Stimulated activated CD4-positive, alpha-beta T cell treated with anti-CD3 and anti-CD28 coated beads, Interleukin-1b, Interleukin-23, amount 100 ng/mL, for 4 hours (primary cell): ENCODE measurements at regions not wholly inside any gene's neighbourhood (a gene's known extent, or its start where the extent isn't known, plus 50 kb on each side); places are given as distances from the start of the nearest gene placed in this dataset.
"Not testable (repeated sequence)": the region's sequence is repeated elsewhere in the genome, so short reads cannot be mapped to it uniquely, and the experiment has no call there.

Experiments
- DNase-seq, 2 donors: peaks; one replicate each; pipeline ENCODE4 v3.0.0-alpha.2; 2020; ENCODE audit warnings: low read depth in 2 of 2

DNA sequence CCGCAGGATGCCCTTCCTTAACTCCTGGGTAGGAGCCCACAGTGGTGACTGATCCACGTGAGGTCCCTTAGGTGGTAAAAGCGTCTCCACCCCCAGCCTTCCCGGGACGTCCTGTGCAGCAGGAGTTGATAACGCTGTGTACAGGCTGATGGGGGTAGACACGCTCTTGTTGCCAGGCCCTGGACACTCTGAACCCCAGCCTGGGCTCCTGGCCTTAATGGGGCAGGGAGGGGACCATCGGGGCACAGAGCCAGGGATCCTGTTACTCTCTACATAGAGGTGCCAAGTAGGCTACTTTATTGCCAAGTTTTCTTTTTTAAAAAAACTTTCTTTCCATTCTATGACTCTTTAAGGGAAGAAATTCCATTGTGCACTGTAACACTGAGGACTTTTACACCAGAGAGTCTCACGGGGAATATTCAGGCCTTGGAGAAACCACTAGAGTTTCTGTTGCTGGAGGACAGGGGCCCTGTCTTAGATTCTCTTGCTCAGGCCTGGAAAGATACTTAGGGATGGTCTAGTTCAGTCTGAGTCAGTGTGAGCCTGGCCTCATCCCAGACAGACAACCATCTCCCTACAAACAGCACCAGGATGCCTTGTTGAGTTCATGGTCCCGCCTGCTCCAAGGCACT is 104.3 kb upstream of the RNU6-1 start:
- DNase-seq = no peak

DNA sequence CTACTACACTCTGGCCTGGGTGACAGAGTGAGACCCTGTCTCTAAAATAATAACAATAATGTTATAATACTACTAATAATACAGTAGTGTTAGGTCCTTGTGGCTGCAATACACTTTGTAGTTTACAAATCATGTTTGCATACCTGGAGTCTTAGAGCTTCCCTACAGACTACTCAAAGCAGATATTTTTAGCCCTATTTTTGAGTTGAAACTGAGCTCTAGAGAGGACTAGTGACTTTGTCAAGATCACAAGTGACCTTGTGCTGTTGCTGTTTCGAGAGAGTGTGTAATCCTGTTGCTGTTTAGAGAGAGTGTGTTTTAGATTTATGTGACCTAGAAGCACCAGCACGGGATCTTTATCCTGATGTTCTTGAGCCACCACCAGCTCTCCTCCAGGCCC is 105.3 kb upstream of the RNU6-1 start:
- no peak for DNase-seq

DNA sequence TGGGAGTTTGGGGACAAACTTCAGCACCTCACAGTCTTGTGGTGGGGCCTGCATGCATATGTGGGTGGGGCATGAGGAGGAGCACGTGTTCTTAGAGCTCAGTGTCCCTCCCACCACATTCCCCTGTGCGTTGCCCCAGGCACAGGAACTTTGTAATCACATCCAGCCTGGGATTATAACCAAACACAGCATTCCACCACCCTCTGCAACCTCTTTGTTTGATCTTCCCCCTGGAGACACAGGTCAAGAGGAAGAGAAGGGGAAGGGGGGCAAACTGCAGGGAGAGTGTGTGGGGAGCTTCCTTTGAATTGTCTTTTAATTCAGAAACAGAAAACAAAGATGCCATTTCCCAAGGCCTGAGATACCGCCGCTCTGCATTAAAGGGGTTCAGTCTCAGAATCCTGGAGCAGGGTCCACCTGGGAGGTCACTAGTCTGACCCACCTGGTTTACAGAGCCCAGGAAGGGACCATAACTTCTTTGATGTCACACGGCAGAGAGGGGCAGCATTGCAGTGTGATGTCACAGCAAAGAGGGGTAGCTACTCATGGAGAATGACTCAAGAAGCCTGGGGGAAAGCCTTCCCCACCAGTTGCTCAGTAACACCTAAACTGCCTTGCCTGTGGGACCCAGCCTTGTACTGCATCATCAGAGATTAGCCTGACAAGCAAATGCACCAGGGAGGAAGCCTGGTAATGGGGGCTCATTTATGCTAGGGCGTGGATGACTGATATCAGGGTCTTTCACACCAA is 106.3 kb upstream of the RNU6-1 start:
- DNase-seq = no peak

DNA sequence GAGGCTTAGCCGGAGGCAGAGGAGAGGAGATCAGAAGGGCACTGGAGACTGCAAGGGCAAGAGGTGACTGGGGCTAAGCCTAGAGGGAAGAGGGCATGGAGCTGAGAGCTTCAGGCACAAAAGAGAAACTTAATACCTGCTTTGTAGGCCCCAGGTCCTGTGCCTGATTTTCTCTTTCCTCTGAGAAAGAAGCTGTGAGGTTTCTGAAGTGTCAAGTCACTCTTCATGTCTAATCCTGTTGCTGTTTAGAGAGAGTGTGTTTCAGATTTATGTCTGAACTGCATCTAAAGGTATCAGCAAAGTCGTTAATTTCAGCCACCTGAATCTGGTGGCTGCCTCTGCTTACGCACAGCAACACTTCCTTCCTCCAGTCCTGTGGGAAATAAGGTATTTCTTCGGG is 106.9 kb upstream of the RNU6-1 start:
- no peak for DNase-seq

DNA sequence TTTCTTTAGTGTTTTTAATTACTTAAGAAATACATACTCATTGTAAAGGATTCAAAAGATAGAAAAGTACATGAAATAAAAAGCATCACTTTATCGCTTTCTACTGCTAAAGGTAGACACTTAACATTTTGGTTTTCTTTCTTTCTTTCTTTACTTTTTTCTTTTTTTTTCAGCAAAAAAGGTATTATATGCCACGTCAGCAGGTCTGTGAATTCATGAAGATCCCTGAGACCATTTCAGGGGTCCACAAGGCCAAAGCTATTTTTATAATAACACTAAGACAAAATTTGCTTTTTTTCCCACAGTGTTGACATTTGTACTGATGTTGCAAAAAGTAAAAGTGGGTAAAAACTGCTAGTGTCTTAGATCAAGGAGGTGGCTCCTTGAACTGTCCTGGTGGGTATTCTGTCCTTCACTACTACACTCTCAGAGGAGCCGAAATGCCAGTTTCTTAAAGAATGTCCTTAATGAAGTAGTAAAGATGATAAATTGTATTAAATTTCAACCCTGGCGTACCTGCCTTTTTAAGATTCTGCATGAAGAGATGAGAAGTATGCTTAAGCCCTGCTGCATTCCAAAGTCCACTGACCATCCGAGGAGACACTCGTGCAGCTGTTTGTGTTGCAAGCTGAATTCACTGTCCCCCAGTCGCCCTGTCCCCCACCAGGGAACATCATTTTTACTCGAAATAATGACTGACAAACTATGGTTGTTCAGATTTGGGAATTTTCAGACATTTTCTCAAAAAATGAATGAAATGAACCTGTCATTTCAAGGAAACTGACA is 106.7 kb upstream of the PIAS1 start:
- DNase-seq = no peak

DNA sequence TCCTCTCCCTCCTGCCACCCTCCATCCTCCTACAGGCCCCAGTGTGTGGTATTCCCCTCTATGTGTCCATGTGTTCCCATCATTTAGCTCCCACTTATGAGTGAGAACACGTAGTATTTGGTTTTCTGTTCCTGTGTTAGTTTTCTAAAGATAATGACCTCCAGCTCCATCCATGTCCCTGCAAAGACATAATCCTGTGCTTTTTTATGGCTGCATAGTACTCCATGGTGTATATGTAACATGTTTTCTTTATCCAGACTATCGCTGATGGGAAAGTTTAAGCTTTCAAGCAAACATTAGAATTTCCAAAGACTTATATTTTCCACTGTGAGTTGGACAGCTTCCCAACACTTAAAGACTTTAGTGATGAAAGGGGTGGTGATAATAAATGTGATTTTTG is 105.9 kb upstream of the PIAS1 start:
- no peak for DNase-seq

DNA sequence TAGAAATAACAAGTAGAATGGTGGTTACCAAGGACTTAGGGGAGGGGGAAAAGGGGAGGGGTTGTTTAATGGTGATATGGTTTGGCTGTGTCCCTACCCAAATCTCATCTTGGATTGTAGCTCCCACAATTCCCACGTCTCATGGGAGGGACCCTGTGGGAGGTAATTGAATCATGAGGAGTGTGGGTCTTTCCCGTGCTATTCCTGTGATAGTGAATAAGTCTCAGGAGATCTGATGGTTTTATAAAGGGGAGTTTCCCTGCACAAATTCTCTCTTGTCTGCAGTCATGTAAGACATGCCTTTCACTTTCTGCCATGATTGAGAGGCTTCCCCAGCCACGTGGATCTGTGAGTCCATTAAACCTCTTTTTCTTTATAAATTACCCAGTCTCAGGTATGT is 102.9 kb upstream of the PIAS1 start:
- not testable (repeated sequence) for DNase-seq

DNA sequence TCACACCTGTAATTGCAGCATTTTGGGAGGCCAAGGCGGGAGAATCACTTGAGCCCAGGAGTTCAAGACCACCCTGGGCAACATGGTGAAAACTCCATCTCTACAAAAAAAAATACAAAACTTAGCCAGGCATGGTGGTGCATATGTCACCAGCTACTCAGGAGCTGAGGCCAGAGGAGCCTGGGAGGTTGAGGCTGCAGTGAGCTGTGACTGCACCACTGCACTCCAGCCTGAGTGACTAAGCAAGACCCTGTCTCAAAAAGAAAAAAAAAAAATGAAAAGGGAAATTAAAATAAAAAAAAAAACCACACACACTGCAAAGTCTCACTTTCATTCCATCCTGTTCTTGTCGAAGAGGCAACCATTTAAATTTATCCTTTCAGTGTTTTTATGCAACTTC is 100.8 kb upstream of the PIAS1 start:
- no peak for DNase-seq

DNA sequence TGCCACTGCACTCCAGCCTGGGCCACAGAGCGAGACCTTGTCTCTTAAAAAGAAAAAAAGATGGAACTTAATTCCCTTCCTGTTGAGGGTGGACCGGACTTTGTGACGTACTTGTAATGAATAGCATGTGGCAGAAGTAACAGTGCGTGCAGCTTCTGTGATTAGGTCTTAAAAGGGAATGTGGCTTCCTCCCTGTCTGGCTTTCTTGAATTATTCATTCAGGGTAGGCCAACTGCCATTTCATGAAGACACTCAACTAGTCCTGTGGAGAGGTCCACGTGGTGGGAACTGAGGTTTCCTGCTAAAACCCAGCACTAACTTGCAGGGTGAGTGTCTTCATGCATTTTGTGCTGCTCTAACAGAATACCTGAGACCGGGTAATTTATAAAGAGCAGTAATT is 98.9 kb upstream of the PIAS1 start:
- DNase-seq = no peak

DNA sequence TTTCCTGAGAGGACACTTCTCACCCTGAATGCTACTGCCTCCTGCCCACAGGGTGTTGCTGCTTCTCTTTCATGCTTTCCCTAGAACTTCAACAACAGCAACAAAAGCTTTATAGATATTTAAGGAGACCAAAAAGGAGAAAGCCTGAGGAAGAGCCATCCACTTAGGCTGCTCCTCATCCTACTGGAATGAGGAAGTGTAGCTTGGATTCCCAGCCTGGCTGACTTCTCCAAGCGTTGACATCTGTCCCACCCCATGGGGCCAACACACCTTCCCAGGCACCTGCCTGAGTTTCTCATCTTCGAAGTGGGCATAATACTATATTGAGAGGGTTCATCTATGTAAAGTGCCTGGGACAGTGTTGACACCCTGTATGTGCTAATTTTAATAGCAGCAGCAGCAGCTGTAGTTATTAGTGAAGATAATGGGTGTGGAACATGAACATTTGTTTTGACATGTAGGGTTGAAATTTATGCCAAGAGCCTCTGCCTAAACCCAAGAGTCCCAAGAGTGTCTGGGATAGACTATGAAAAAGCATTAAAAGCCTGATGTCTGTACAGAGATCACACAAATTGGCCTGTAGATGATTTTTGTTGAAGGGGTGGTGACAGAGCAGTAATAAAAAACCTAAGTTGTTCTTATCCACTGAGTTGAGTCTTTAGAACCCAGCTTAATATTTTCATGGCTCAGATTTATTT is 96.5 kb upstream of the PIAS1 start:
- no peak for DNase-seq

DNA sequence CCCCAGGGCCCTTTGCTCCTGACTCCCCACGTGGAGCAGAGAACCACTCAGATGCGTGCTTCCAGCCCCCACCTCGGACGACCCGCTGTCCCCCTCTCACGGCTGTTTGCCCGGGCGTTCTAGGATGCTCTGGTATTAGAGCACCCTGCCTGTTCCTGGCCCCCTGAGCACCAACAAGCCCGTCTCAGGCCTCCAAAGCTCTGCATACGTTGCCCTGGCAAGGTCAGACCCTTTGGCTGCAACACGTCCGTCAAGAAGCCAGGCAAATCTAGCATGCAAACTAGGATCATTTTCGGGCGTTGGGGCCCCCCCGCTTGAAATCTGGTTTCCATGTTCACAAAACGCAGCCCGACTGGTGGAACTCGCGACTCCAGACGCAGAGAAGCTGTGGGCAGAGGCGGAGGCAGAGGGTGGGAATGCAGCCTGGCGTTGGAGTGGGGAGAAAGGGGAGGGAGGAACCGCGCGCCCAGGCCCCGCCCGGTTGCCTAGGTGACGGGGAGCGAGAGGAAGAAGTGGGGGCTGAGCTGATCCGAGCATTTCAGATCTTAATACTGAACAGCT is 86.2 kb upstream of the PIAS1 start:
- peak in 1 of 2 donors; percentile 6 for DNase-seq

DNA sequence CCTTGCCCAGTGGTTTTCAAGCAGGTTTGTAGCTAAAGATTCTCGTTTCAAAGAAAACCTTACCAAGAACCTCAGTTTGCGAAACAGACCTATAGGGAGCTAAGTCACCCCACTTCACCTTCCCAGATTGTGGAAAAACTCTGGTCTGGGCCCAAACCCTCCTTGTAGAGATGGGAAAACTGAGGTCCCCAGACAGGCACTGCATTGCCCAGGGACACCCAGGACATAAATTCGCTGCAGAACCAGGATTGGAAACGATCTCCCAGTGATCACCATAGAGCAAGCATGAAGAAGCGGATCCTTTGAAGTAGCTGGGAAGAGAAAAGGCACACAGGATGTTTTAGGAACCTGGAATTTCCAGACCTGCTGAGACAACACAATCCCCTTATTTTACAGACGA is 85.6 kb upstream of the PIAS1 start:
- no peak for DNase-seq

DNA sequence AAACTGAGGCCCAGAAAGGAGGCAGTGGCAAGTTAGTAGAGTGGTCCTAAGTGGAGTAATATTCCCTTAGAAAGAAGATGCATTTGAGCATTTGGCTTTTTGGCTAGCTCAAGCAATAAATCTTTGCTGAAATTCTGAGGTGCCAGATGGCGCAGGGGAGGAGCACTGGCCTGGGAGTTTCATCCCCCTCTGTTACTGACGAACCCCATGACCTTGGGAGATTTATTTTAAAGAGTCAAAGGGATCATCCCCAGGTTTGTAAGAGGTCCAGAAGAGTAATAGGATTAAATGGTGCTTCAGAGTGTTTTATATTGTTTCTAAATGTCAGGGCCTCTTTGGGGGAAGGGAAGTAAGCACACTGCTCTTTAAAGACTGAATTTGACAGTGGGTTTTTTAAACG is 85.1 kb upstream of the PIAS1 start:
- DNase-seq = no peak

DNA sequence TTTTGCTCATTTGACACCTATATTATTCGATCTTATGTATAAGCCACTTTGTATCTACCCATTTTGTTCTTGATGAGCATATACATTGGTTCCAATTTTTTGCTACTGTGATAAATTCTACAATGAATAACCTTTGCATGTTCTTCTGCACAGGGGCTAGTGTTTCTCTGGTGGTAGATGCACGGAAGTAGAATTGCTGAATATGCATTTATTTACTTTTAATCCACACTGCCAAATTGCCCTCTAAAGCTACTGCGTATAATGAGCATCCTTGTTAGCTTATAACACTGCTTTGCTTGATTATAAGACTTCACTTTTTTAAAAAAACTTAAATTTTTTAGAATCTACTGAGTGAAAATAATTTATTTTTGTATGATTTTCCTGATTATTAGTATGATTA is 84.2 kb upstream of the PIAS1 start:
- DNase-seq = no peak

DNA sequence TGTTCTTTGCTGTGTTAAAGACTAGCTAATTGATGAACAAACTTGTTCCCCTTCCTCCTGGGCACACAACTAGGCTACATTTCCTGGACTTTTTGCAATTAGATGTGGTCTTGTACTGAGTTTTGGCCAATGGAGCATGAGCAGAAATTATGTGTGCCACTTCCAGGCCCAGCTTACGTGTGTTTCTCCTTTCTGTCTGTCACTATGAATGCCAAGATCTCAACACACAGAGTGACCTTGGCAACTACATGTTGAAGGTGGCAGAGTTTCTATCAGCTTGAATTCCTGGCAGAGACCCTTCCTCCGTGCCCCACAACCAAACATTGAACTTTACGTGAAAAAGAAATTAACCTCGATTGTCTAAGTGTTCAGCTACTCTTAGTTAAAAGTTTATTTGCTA is 81.7 kb upstream of the PIAS1 start:
- no peak for DNase-seq

DNA sequence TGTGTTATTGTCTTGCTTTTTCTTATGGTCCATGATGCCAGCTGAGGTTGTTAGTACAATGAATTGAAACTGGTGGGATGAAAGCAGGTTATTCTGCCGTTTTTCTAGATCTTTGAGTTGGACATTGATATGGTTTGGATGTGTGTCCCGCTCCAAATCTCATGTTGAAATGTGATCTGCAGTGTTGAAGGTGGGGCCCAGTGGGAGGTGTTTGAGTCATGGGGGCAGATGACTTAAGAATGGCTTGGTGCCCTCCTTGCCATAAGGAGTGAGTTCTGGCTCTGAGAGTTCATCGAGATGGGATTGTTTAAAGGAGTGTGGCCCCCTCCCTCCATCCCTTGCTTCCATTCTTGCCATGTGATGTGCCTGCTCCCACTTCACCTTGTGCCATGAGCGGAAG is 80.3 kb upstream of the PIAS1 start:
- DNase-seq = no peak

DNA sequence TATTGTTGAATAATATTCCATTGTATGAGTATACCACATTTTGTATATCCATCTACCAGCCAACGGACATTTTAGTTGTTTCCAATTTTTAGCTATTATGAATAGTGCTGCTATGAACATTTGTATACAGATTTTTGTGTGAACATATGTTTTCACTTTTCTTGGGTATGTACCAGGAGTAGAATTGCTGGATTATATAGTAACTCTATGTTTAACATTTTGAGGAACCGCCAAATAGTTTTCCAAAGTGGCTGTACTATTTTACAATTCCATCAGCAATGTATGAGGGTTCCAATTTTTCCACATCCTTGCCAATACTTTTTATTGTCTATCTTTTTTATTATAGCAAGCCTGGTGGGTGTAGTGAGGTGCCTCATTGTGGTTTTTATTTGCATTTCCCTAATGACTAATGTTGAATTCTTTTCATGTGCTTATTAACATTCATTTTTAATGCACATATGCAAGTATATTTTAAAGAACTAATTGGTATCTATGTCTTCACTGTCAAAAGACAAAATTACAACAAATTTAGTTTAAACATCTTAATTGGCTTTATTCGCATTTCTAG is 77.5 kb upstream of the PIAS1 start:
- DNase-seq = no peak

DNA sequence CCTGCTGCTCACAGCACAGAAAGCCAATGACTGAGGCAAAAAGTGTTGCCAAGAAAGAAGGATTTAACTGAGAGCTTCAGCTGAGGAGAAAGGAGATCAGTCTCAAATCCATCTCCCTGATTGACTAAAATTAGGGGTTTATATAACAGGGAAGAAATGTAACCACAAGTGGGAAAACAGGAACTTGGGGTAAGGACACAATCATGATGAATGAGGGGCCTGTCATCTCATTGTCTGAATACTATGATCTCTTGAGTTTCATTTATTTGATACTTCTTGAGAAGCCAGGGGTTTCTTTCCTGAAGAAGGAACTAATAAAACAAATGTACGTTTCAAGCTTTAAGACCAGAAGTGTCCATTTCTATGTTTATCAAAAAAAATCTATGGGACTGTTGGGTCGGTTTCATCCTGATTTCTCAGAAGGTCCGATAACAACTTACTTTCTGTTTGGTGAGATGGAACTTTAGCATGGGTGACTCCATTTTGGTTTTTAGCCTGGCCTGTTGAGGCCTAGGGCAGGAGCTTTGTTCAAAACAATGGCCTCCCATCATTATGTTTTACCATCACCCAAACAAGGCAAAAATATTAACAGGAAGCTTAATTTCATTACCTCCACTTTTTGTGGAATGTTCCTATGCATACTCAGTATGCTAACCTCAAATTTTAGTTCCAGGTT is 76.6 kb upstream of the PIAS1 start:
- DNase-seq = no peak

DNA sequence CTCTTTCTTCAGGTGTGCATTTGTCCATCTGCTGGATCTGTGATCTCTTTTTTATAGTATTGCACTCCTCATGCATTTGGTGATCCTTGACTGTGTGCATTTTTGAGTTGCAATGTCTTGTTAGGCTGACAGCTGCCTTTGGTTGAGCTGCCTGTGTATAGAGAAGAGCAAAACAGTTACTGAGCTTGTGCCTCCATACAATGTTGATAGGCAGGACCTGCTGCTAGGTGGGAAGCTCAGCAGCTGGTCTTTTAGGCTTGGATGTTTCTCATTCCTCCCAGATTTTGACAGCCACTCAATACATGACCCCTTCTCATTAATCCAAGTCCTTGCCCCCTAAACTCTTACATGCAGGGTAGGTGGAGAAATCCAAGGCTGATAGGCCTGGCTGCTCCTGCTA is 74.8 kb upstream of the PIAS1 start:
- DNase-seq = no peak

DNA sequence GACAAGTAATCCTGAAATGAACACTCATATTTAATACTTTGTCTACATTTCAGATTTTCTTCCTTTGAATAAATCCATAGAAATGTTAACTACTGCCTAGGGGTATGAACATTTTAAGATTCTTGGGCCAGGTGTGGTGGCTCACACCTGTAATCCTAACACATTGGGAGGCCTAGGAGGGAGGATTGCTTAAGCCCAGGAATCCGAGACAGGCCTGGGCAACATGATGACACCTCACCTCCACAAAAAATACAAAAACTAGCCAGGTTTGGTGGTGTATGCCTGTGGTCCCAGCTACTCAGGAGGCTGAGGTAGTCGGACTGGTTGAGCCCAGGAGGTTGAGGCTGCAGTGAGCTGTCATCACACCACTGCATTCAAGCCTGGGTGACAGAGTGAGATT is 73.9 kb upstream of the PIAS1 start:
- no peak for DNase-seq
